ENCODE measurements at regions not wholly inside any gene's neighbourhood (a gene's known extent, or its start where the extent isn't known, plus 50 kb on each side); places are given as distances from the start of the nearest gene placed in this dataset.

DNA sequence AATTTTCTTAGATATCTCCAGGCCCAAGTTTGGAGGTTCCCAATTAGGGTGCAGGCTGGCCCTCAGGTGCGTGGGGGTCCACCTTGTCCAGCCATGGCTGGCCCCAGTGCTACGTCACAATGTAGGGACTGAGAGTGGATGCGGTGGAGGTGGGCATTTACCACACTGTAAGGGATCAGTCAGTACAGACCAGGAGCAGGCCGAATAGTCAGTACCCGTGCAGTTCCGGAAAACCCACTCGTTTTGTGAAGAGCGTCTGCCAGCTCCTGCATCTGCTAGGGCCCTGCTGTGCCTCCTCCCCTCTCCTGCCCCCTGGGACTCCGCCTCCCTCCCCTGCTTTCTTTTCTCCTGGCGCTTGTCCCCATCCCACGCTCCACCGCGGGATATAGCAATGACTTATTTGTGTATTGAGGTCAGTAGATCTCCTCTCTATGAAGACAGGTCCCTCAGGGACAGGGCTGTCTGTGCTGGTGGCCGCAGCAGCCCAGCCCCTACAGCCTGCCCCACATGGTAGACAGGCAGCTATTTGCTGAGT, 50.4 kb upstream of the SEPTIN5 start:
- TF ChIP-seq, protein P1, sequence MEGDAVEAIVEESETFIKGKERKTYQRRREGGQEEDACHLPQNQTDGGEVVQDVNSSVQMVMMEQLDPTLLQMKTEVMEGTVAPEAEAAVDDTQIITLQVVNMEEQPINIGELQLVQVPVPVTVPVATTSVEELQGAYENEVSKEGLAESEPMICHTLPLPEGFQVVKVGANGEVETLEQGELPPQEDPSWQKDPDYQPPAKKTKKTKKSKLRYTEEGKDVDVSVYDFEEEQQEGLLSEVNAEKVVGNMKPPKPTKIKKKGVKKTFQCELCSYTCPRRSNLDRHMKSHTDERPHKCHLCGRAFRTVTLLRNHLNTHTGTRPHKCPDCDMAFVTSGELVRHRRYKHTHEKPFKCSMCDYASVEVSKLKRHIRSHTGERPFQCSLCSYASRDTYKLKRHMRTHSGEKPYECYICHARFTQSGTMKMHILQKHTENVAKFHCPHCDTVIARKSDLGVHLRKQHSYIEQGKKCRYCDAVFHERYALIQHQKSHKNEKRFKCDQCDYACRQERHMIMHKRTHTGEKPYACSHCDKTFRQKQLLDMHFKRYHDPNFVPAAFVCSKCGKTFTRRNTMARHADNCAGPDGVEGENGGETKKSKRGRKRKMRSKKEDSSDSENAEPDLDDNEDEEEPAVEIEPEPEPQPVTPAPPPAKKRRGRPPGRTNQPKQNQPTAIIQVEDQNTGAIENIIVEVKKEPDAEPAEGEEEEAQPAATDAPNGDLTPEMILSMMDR (IDR thresholded peaks at IDR 0.05) = no peak
- no peak for TF ChIP-seq POLR2A (IDR thresholded peaks at IDR 0.05)
